Activated naive CD4-positive, alpha-beta T cell treated with anti-CD3 and anti-CD28 coated beads for 36 hours (primary cell): ENCODE measurements at regions not wholly inside any gene's neighbourhood (a gene's known extent, or its start where the extent isn't known, plus 50 kb on each side); places are given as distances from the start of the nearest gene placed in this dataset.
"Not testable (repeated sequence)": the region's sequence is repeated elsewhere in the genome, so short reads cannot be mapped to it uniquely, and the experiment has no call there.

Experiments used
- CTCF ChIA-PET: fragments of 350-600 bp; sonication (Branson Sonifier 250); formaldehyde crosslinking; loops from one replicate; lab custom pipeline; 2021; ENCODE audit warnings: antibody characterized with exemption; lab: Charles Lee
- DNase-seq: peaks from one replicate; pipeline ENCODE4 v3.0.0-alpha.2; 2020
- H3K27ac Mint-ChIP-seq: one replicate; pipeline ENCODE4 v1.8.0; 2021; ENCODE audit warnings: mild to moderate bottlenecking, mixed read lengths
- H3K27me3 Mint-ChIP-seq: one replicate; pipeline ENCODE4 v1.8.0; 2021; ENCODE audit warnings: low read depth, mixed read lengths
- H3K36me3 Mint-ChIP-seq: one replicate; pipeline ENCODE4 v1.8.0; 2021; ENCODE audit warnings: low read depth, mixed read lengths
- H3K4me1 Mint-ChIP-seq: one replicate; pipeline ENCODE4 v1.8.0; 2021; ENCODE audit warnings: low read depth, mixed read lengths
- H3K4me3 Mint-ChIP-seq: one replicate; pipeline ENCODE4 v1.8.0; 2021; ENCODE audit warnings: mild to moderate bottlenecking, moderate library complexity, mixed read lengths
- H3K9me3 Mint-ChIP-seq: one replicate; pipeline ENCODE4 v1.8.0; 2021; ENCODE audit warnings: mixed read lengths
- intact Hi-C: fragments of 100-400 bp; cut with micrococcal nuclease; formaldehyde crosslinking; loops from one replicate; pipeline ENCODE4 v1.15.1; 2023

DNA sequence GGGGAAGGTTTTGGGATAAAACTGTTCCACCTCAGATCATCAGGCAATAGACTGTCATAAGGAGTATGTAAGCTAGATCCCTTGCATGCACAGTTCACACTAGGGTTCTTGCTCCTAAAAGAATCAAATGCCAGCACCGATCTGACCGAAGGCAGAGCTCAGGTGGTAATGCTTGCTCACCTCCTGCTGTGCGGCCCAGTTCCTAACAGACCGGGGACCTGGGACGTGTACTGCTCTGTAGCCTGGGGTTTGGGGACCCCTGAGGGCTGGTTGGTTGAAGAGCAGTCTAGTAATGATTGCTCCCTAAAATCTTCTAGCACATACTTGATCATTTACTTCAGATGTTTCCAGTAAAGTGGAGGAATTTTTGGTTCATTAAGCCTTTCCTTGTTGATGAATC lies 173.1 kb upstream of the SLIT2 start:
- peaks cover 5% of the 10 kb centered on the region for H3K9me3 Mint-ChIP-seq
- no peak for DNase-seq
- no peak overlapping the region for H3K4me3 Mint-ChIP-seq
- intact Hi-C loops: no loop called here
- CTCF ChIA-PET: no interaction called here
- H3K36me3 Mint-ChIP-seq: no peaks in the 10 kb centered on the region
- H3K27ac Mint-ChIP-seq: no peak overlapping the region
- no peaks in the 10 kb centered on the region for H3K27me3 Mint-ChIP-seq
- no peaks in the 10 kb centered on the region for H3K4me1 Mint-ChIP-seq

DNA sequence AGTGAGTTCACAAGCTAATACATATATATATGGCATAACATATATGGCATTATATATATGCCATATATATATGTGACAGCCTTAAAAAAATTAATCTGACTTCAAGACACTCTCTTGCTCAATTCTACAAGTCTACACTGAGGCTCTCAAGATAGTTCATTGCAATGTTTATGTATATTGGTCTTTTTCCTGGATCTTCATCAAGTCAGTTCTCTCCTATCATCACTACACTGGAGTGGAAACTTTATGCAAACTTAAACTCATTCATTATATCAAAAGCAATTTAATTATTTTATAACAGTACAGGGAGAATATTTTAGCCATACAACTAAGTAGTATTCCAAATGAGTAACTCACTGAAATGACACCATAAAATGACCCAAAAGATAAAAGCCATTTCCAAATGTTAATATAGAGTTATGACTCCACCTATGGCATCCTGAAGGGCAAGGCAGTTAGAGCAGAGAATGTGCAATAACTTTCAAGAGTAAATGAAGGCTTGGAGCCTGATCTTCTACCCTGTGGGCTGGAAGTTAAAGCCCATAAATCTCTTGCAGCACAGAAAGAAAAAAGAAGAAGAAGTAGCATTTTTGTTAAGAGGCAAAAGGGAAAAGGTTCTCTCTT lies 176.3 kb upstream of the SLIT2 start:
- intact Hi-C loops: no loop called here
- peaks cover 3% of the 10 kb centered on the region for H3K9me3 Mint-ChIP-seq
- no peak for DNase-seq
- no peaks in the 10 kb centered on the region for H3K36me3 Mint-ChIP-seq
- H3K4me1 Mint-ChIP-seq: no peaks in the 10 kb centered on the region
- H3K27me3 Mint-ChIP-seq: no peaks in the 10 kb centered on the region
- no peak overlapping the region for H3K27ac Mint-ChIP-seq
- H3K4me3 Mint-ChIP-seq: no peak overlapping the region
- CTCF ChIA-PET: no interaction called here

DNA sequence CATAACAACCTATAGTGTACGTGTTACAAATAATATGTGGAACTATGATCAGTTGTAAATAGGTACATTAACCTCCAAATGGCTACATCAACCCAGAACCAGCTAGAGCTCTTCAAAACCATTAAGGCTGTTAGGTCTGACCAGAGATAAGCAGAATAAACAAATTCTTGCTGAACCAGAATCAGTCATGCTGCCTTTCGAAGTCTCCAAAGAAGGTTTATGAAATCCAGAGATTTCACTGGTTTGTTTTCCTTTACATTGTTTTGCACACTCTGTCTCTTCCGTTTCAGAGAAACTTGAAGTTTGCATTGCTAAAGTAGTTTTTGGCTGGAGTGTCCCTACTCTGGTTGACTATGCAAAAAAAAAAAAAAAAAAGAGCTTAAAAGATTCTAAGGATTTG lies 177.3 kb upstream of the SLIT2 start:
- H3K4me3 Mint-ChIP-seq: no peak overlapping the region
- no peak for DNase-seq
- no peaks in the 10 kb centered on the region for H3K27me3 Mint-ChIP-seq
- CTCF ChIA-PET: interaction anchor here (0.7 kb wide), 1 partner anchor 813 kb away, joined by 5 read pairs; no protein-coding TSS in a partner anchor
- H3K4me1 Mint-ChIP-seq: no peaks in the 10 kb centered on the region
- H3K36me3 Mint-ChIP-seq: no peaks in the 10 kb centered on the region
- H3K27ac Mint-ChIP-seq: no peak overlapping the region
- intact Hi-C loops: no loop called here
- H3K9me3 Mint-ChIP-seq: peaks cover 5% of the 10 kb centered on the region

DNA sequence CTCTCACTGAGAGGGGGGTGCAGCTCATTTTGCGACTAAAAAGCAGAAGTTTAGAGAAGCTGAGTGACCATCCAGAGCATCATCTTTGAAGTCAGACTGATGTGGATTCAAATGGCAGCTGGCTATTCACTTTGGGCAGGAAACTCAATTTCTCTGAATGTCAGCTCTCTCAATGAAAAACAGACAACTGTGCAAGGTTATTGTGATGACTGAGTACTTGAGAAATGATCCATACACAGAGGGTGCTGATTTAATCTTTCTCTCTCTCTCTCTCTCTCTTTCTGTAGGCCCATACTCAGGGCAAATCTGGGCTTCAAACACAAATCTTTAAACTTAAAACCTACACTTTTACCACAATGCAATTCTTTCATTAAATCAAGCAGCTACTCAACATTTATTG lies 185.8 kb upstream of the SLIT2 start:
- H3K4me1 Mint-ChIP-seq: no peaks in the 10 kb centered on the region
- no peaks in the 10 kb centered on the region for H3K36me3 Mint-ChIP-seq
- DNase-seq: no peak
- CTCF ChIA-PET: no interaction called here
- H3K27ac Mint-ChIP-seq: no peak overlapping the region
- H3K27me3 Mint-ChIP-seq: no peaks in the 10 kb centered on the region
- H3K4me3 Mint-ChIP-seq: no peak overlapping the region
- intact Hi-C loops: no loop called here
- H3K9me3 Mint-ChIP-seq: peaks cover 2% of the 10 kb centered on the region

DNA sequence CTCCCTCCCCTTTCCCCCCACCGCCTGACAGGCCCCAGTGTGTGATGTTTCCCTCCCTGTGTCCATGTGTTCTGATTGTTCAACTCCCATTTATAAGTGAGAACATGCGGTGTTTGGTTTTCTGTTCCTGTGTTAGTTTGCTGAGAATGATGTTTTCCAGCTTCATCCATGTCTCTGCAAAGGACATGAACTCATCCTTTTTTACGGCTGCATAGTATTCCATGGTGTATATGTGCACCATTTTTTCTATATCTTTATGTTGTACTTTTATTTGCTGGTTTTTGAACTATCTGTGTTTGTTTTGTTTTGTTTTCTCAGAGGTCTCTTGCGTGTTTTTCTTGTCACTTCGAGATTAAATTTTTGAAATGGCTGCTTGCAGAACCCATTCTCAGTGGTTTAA lies 188.8 kb upstream of the SLIT2 start:
- H3K36me3 Mint-ChIP-seq, intact Hi-C loops, H3K4me3 Mint-ChIP-seq, H3K27me3 Mint-ChIP-seq, H3K4me1 Mint-ChIP-seq, CTCF ChIA-PET, DNase-seq, H3K9me3 Mint-ChIP-seq, H3K27ac Mint-ChIP-seq: not testable (repeated sequence)

DNA sequence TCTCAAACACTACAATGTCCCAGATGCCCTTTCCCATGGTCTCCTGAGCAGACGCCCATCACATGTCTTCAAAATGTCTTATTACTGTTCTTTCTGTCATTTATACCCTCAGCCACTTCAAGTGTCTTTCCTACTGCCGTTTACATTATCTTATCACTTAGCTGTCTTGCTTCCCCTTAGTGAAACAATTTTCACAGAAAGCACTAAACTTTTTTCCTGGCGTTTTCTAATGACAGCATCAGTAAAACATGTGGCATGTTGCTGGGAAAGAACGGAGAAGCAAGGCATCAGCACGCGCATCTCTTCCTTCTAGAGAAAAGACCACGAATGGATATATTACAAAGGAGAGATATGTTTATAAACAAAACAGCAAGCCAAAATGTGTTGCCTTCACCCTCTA lies 189.7 kb upstream of the SLIT2 start:
- Mint-ChIP-seq H3K4me3 (no peak overlapping the region), H3K27ac (no peak overlapping the region), H3K4me1 (no peaks in the 10 kb centered on the region), H3K36me3 (no peaks in the 10 kb centered on the region), H3K9me3 (peaks cover 4% of the 10 kb centered on the region), H3K27me3 (no peaks in the 10 kb centered on the region)
- DNase-seq: no peak
- CTCF ChIA-PET: no interaction called here
- intact Hi-C loops: no loop called here

DNA sequence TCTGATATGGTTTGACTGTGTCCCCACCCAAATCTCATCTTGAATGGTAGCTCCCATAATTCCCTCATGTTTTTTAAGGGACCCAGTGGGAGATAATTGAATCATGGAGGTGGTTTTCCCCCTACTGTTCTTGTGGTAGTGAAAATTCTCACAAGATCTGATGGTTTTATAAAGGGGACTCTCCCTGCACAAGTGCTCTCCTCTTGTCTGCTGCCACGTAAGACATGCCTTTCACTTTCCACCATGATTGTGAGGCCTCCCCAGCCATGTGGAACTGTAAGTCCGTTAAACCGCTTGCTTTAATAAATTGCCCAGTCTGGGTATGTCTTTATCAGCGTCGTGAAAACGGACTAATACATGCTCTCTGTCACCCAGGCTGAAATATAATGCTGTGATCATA lies 200.9 kb upstream of the SLIT2 start:
- no peak overlapping the region for H3K4me3 Mint-ChIP-seq
- H3K4me1 Mint-ChIP-seq: no peaks in the 10 kb centered on the region
- intact Hi-C loops: no loop called here
- peaks cover 14% of the 10 kb centered on the region for H3K9me3 Mint-ChIP-seq
- H3K27me3 Mint-ChIP-seq: no peaks in the 10 kb centered on the region
- no peak overlapping the region for H3K27ac Mint-ChIP-seq
- no peak for DNase-seq
- H3K36me3 Mint-ChIP-seq: no peaks in the 10 kb centered on the region
- CTCF ChIA-PET: no interaction called here

DNA sequence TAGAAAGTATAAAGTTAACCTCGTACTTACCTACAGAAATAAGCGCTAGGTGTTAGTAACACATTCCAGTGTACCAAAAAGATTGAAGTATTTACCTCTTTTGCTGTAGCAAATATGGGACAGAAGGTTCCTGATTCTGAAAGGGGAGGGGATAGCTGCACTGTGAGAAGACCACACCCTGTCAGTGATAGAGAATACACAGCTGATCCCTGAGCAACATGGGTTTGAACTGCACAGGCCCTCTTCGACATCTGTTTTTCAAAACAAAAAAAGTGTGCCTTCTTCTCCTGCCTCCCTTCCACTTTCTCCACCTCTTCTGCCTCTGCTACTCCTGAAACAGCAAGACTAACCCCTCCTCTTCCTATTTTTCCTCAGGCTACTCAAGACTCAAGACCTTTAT lies 201.8 kb upstream of the SLIT2 start:
- Mint-ChIP-seq H3K4me1 (no peaks in the 10 kb centered on the region), H3K9me3 (peaks cover 10% of the 10 kb centered on the region), H3K27me3 (no peaks in the 10 kb centered on the region), H3K27ac (no peak overlapping the region), H3K4me3 (no peak overlapping the region), H3K36me3 (no peaks in the 10 kb centered on the region)
- CTCF ChIA-PET: no interaction called here
- intact Hi-C loops: no loop called here
- no peak for DNase-seq

DNA sequence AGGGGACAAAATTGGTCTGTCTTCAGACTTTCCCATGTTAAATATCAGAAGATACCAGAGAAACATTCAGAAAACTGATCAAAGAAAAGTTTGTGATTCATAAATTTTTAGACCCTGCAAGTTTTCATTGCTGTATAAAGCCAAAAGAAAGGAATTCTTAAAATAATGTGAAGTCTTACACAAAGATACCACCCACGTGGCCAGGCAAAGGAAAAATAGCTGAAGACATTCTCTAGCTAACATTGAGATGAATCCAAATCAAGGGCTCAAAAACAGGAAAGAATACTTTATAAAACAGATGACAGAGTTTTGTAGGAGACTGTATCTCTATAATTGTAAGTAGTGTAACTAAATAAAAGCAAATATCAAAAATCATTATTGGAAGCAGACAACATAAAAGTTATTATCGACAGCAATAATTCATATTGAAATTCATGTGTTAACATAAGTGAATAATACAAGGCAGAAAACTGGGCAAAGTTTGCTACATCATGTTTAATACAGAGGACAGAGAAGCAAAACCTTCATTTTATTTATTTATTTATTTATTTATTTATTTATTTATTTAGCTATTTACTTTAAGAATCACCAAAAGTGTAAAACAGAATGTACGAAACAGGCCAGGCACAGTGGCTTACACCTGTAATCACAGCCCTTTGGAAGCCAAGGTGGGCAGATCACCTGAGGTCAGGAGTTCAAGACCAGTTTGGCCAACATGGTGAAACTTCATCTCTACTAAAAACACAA lies 204.6 kb upstream of the SLIT2 start:
- no peak for DNase-seq
- peaks cover 6% of the 10 kb centered on the region for H3K9me3 Mint-ChIP-seq
- H3K27ac Mint-ChIP-seq: no peak overlapping the region
- intact Hi-C loops: no loop called here
- H3K4me3 Mint-ChIP-seq: no peak overlapping the region
- H3K4me1 Mint-ChIP-seq: no peaks in the 10 kb centered on the region
- H3K27me3 Mint-ChIP-seq: no peaks in the 10 kb centered on the region
- H3K36me3 Mint-ChIP-seq: no peaks in the 10 kb centered on the region
- CTCF ChIA-PET: no interaction called here

DNA sequence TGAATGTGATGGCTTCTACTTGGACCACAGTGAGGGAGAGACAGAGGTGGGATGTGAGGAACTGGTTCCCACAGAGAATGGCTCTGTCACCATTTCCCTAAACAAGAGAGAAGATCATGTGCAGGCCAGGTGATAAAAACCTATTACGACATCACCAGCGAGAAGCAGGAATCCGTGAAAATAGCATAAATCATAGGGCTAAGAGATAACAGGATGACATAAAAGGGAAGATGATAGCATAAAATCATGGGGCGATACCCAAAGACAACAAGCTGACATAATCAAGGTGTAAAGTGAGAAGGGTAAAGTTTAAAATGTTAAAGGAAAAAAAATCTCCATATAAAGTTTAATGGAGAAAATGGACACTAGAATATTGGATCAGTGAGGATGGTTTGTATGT lies 205.5 kb upstream of the SLIT2 start:
- H3K27ac Mint-ChIP-seq: no peak overlapping the region
- no peaks in the 10 kb centered on the region for H3K27me3 Mint-ChIP-seq
- H3K36me3 Mint-ChIP-seq: no peaks in the 10 kb centered on the region
- no peak for DNase-seq
- CTCF ChIA-PET: no interaction called here
- H3K4me1 Mint-ChIP-seq: no peaks in the 10 kb centered on the region
- no peak overlapping the region for H3K4me3 Mint-ChIP-seq
- peaks cover 6% of the 10 kb centered on the region for H3K9me3 Mint-ChIP-seq
- intact Hi-C loops: no loop called here

DNA sequence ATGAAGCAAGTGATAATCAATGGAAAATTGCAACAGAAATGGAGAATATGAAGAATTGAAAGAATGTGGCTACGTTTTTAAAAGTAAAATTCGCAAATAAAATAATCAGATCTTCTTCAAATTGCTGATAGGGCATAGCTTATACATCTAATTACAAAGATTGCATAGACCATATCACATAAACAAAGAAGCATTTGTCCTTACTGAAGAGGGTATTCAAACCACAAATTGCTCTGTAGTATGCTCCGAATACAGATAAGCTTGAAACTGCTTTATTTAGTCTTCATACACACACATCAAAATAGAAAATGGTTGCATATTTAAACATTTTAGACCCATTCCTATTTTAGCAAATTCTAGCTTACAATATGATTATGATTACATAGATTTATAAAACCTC lies 206.7 kb upstream of the SLIT2 start:
- H3K27me3 Mint-ChIP-seq: no peaks in the 10 kb centered on the region
- H3K4me1 Mint-ChIP-seq: no peaks in the 10 kb centered on the region
- H3K36me3 Mint-ChIP-seq: no peaks in the 10 kb centered on the region
- peaks cover 6% of the 10 kb centered on the region for H3K9me3 Mint-ChIP-seq
- no peak overlapping the region for H3K4me3 Mint-ChIP-seq
- DNase-seq: no peak
- CTCF ChIA-PET: no interaction called here
- intact Hi-C loops: no loop called here
- H3K27ac Mint-ChIP-seq: no peak overlapping the region

DNA sequence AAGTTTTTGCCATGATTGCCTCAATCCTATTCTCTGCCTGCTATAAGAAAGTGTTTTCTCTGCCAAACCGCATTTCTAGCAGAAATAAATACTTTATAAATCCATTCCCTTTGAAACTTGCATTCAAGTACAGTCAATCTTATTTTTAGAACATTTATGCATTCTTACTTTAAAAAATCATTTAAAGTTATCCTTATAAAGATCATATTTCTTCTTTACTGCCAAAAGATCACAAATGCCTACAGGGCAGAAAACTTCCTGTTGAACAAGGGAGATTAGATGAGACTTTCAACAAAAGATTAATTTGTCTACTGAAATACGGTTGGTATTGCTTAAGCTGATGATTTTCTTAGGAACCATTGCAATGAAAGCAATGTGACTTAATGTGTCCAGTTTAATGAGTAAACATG lies 207.2 kb upstream of the SLIT2 start:
- Mint-ChIP-seq H3K27ac (no peak overlapping the region), H3K36me3 (no peaks in the 10 kb centered on the region), H3K27me3 (no peaks in the 10 kb centered on the region), H3K4me3 (no peak overlapping the region), H3K9me3 (peaks cover 6% of the 10 kb centered on the region), H3K4me1 (no peaks in the 10 kb centered on the region)
- intact Hi-C loops: no loop called here
- CTCF ChIA-PET: no interaction called here
- DNase-seq: no peak

DNA sequence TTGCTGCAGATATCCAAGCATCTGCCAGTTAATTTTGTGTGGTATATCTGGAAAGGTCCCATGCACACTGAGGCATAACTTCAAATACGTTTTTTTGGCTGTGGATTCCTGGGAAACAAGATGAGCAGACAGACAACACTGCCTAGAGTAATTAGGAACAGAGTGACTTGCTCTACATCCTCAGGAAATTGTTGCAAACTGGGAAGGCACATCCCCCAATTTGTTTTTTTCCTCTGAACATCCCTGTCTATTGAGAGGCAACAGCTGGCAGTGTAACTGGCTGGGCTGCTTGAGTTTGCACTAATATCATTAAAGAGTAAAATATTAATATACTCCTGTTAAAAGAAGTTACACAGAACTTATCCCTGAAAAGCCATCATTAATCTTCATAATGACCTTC lies 207.7 kb upstream of the SLIT2 start:
- H3K27me3 Mint-ChIP-seq: no peaks in the 10 kb centered on the region
- H3K27ac Mint-ChIP-seq: no peak overlapping the region
- intact Hi-C loops: no loop called here
- H3K9me3 Mint-ChIP-seq: peaks cover 6% of the 10 kb centered on the region
- no peaks in the 10 kb centered on the region for H3K36me3 Mint-ChIP-seq
- H3K4me1 Mint-ChIP-seq: no peaks in the 10 kb centered on the region
- CTCF ChIA-PET: no interaction called here
- no peak for DNase-seq
- H3K4me3 Mint-ChIP-seq: no peak overlapping the region
